Heart left ventricle (tissue), 16 donors: ENCODE measurements at regions not wholly inside any gene's neighbourhood (a gene's known extent, or its start where the extent isn't known, plus 50 kb on each side); places are given as distances from the start of the nearest gene placed in this dataset.

Experiments
- ATAC-seq, 4 donors: fragments of 200-7000 bp; cut with Tn5 transposase; one replicate each; pipeline ENCODE4 v1.9.1; 2020 to 2022; ENCODE audit warnings: moderate library complexity in 4 of 4, mild to moderate bottlenecking in 3 of 4, moderate number of reproducible peaks in 1 of 4
- DNase-seq, 5 donors: peaks; one replicate each; pipeline ENCODE4 v3.0.0-alpha.2; 2020
- H3K27ac ChIP-seq, 12 donors: fragments of 200-600 bp; sonication (generic) in 4 of 12; one replicate each; pipeline versions ENCODE4 v1.5.0 to v1.8.0; 2016 to 2022; ENCODE audit warnings: mild to moderate bottlenecking in 2 of 12
- H3K27me3 ChIP-seq, 9 donors: fragments of 200-600 bp; sonication (generic) in 2 of 9; one replicate each; pipeline versions ENCODE4 v1.5.1 to v1.8.0; 2016 to 2022; ENCODE audit warnings: mild to moderate bottlenecking in 3 of 9
- H3K36me3 ChIP-seq, 9 donors: fragments of 200-600 bp; sonication (generic) in 2 of 9; one replicate each; pipeline versions ENCODE4 v1.5.0 to v1.8.0; 2018 to 2022; ENCODE audit warnings: mild to moderate bottlenecking in 2 of 9
- H3K4me1 ChIP-seq, 12 donors: fragments of 200-600 bp; sonication (generic) in 4 of 12; one replicate each; pipeline versions ENCODE4 v1.5.0 to v1.8.0; 2016 to 2022; ENCODE audit warnings: mild to moderate bottlenecking in 3 of 12
- H3K4me3 ChIP-seq, 12 donors: fragments of 200-600 bp; sonication (generic) in 4 of 12; one replicate each; pipeline versions ENCODE4 v1.5.0 to v1.8.0; 2017 to 2022; ENCODE audit warnings: mild to moderate bottlenecking in 9 of 12, moderate library complexity in 4 of 12
- H3K9me3 ChIP-seq, 12 donors: fragments of 200-600 bp; sonication (generic) in 4 of 12; one replicate each; pipeline versions ENCODE4 v1.5.0 to v1.8.0; 2016 to 2022; ENCODE audit warnings: mild to moderate bottlenecking in 1 of 12
- POLR2A ChIP-seq, 2 donors: fragments of 450-650 bp; IDR thresholded peaks; one replicate each; pipeline ENCODE4 v1.6.1; 2017; ENCODE audit warnings: antibody characterized with exemption in 2 of 2, mild to moderate bottlenecking in 2 of 2, moderate library complexity in 2 of 2
- WGBS, 4 donors: extraction: QIAGEN DNeasy Blood & Tissue Kit in 2 of 4; methylation state at CpG; one replicate each; pipeline versions ENCODE4 v1.1.5 to v1.1.7; 2013 to 2018; 5-methylcytosine and 5-hydroxymethylcytosine counted together
- intact Hi-C, 10 donors: fragments of 100-400 bp; cut with DNase I; formaldehyde crosslinking; loops; one replicate each; pipeline versions ENCODE4 v1.11.1 to v1.14.2; 2022
- TF ChIP-seq, protein P1 (sequence below), 12 donors: fragments of 200-600 bp; sonication (generic) in 4 of 12; IDR thresholded peaks; one replicate each; pipeline versions ENCODE4 v1.5.0 to v1.8.0; 2018 to 2022; ENCODE audit warnings: antibody characterized with exemption in 12 of 12, mild to moderate bottlenecking in 5 of 12
- donor health status: ischemic (EF 13 %, LVEDD 7.1; RV severe dilation, severe dysfunction).
- donor health status: healthy with polysubstance abuse.
- donor health status: DM: no; HTN: yes; CAD: no.
- donor health status: DM: no; HTN: no; CAD: no.
- donor health status: ischemic (EF 25% LVEDD 6.9; RV normal size, moderate dysfunction).
- donor health status: ischemic (EF 25% LVEDD 5.7; RV mildly dilated, moderate dysfunction).
- donor health status: healthy.
- donor health status: DM: yes; HTN: yes; CAD: no.
- donor health status: ischemic (EF 35%, LVEDD 5.7; RV mildly dilated, moderate dysfunction).
- donor health status: nonischemic (EF 11% LVEDD 7.7; RV severe dilation, severe dysfunction).
- donor health status: DM: yes; HTN: yes; CAD: no.
- donor health status: PGD.
- donor health status: ischemic (EF 29% LVEDD 5.4; RV normal size, mild dysfunction).
- donor health status: nonischemic (EF 23%, LVEDD 6.1; RV moderate dilation, normal function).

DNA sequence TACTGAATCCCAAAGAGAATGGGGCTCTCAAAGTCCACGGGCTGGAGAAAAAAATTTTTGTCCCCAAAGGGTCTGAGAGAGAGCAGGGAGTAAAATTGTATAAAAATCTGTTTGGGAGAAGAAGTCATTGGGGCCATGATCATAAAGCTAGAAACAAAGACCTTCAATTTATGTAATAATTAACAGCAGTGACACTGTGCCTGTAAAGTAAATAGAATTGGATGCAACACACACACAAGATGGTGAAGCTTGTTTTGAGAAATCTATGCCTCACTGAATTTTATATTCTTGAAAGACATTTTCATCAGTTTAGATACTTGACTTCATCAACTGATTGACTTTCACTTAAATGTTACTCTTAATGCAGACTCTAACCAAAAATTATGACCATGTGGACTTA is 600.5 kb upstream of the ADAMTS5 start:
- intact Hi-C loops, result loop anchor here (2.0 to 10.0 kb wide), 11 partner anchors 135 to 1177 kb away; partner anchors contain the start of genes ADAMTS1 (in 1 of the 10) and ADAMTS5 (in 1 of the 10)
- Histone ChIP-seq H3K4me1 (peaks cover 0 to 19% (median 0%) of the 10 kb centered on the region in 12 donors), H3K27ac (no peak overlapping the region), H3K36me3 (no peaks in the 10 kb centered on the region), H3K27me3 (no peaks in the 10 kb centered on the region), H3K9me3 (no peaks in the 10 kb centered on the region), H3K4me3 (no peak overlapping the region)
- no peak for DNase-seq
- TF ChIP-seq, protein P1, sequence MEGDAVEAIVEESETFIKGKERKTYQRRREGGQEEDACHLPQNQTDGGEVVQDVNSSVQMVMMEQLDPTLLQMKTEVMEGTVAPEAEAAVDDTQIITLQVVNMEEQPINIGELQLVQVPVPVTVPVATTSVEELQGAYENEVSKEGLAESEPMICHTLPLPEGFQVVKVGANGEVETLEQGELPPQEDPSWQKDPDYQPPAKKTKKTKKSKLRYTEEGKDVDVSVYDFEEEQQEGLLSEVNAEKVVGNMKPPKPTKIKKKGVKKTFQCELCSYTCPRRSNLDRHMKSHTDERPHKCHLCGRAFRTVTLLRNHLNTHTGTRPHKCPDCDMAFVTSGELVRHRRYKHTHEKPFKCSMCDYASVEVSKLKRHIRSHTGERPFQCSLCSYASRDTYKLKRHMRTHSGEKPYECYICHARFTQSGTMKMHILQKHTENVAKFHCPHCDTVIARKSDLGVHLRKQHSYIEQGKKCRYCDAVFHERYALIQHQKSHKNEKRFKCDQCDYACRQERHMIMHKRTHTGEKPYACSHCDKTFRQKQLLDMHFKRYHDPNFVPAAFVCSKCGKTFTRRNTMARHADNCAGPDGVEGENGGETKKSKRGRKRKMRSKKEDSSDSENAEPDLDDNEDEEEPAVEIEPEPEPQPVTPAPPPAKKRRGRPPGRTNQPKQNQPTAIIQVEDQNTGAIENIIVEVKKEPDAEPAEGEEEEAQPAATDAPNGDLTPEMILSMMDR (IDR thresholded peaks at IDR 0.05), result no peak
- TF ChIP-seq POLR2A (IDR thresholded peaks at IDR 0.05), result no peak
- WGBS, 4 donors, result 89 to 97% (median 90%) methylated on average over 1 of the region's 1 CpG
- ATAC-seq, result no peak

DNA sequence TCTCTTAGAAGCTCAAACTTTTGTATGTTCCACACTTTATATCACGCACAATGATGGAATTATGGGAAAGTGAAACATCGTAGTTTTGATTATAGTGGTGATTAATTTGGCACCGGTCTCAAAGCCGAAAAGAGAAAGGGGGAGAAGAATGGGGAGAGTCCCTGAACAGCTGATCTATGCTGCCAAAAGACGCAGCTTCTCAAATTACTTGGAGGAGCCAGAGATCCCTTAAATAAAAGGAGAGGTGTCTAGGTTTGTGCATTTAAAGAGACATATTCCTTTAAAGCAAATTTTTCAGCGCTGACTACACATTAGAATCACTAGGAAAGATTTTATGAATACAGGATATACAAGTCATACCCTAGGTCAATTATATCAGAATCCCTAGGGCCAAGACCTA is 599.6 kb upstream of the ADAMTS5 start:
- ATAC-seq, result no peak
- Histone ChIP-seq H3K4me3 (no peak overlapping the region), H3K27me3 (no peaks in the 10 kb centered on the region), H3K4me1 (peaks cover 0 to 19% (median 0%) of the 10 kb centered on the region in 12 donors), H3K9me3 (no peaks in the 10 kb centered on the region), H3K36me3 (no peaks in the 10 kb centered on the region), H3K27ac (no peak overlapping the region)
- 85 to 94% (median 90%) methylated on average over 6 of the region's 6 CpGs for WGBS, 4 donors
- TF ChIP-seq POLR2A (IDR thresholded peaks at IDR 0.05), result no peak
- TF ChIP-seq, protein P1 (IDR thresholded peaks at IDR 0.05), result no peak
- intact Hi-C loops, result loop anchor here (2.0 to 10.0 kb wide), 11 partner anchors 136 to 1178 kb away; partner anchors contain the start of genes ADAMTS1 (in 1 of the 10) and ADAMTS5 (in 1 of the 10)
- no peak for DNase-seq

DNA sequence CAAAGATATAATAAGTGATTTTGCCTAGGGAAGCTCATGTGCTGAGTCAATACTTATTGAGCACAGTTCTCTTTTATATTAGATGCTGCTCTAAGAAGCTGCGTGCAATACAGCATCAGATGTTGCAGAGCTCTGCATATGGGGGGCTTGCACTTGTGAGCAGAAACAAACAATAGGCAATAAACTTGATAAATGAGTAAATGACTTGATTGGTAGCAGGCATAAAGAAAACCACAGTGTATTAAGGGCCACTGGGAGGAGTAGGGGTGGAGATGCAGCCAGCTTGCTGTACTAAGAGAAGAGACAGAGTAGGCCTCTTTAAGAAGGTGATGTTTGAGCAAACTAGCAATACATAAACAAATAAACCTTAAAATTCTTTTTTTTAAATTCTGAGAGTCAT is 598.5 kb upstream of the ADAMTS5 start:
- no peak overlapping the region for H3K4me3 ChIP-seq
- no peak for DNase-seq

DNA sequence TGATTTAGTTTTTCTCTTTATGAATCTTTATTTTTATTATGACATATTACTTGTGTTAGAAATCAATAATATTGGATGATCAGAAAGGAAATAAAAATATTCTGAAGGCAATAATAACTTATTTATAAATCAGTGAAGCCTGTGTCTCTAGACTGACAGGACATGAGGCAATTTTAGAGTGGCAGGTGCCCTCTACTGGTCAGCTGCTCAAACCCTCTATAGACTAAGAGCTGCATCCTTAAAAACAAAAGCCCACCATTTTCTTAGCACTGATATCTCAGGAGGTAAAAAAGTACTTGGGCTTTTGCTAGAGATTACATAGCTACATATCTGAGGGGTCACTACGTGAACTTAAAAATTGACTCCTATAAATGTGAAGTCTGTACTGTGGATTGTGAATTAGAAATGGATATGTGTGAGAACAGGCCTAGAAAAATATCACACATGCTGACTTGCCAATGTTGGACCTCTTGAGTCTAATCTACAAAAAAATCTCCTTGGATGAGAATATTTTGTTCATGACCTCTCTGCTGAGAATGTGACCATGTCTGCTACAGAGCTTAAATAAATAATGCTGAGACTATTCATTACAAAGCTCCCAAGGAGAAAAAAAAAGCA is 597.9 kb upstream of the ADAMTS5 start:
- WGBS, 4 donors, result 24 to 43% (median 37%) methylated on average over 1 of the region's 1 CpG
- Histone ChIP-seq H3K9me3 (no peaks in the 10 kb centered on the region), H3K36me3 (no peaks in the 10 kb centered on the region), H3K27ac (no peak overlapping the region), H3K4me1 (peaks cover 0 to 3% (median 0%) of the 10 kb centered on the region in 12 donors), H3K27me3 (no peaks in the 10 kb centered on the region), H3K4me3 (no peak overlapping the region)
- ATAC-seq (peak in 3 of 4 donors; percentile 71 to 76 (median 76)), DNase-seq (peak in 4 of 5 donors; percentile 30 to 40 (median 38))
- TF ChIP-seq POLR2A (IDR thresholded peaks at IDR 0.05), result no peak
- TF ChIP-seq, protein P1 (IDR thresholded peaks at IDR 0.05), result peak; percentile 58 to 92 (median 76)
- intact Hi-C loops, result loop anchor here (2.0 to 10.0 kb wide), 14 partner anchors 136 to 1180 kb away; partner anchors contain the start of genes ADAMTS5 (in 3 of the 10) and ADAMTS1 (in 1 of the 10)

More for the DNA sequence above, 598.5 kb upstream of the ADAMTS5 start:
- Histone ChIP-seq H3K27ac (no peak overlapping the region), H3K4me1 (peaks cover 0 to 9% (median 0%) of the 10 kb centered on the region in 12 donors), H3K36me3 (no peaks in the 10 kb centered on the region), H3K27me3 (no peaks in the 10 kb centered on the region), H3K9me3 (no peaks in the 10 kb centered on the region)
- no peak for TF ChIP-seq POLR2A (IDR thresholded peaks at IDR 0.05)
- TF ChIP-seq, protein P1 (IDR thresholded peaks at IDR 0.05), result no peak
- ATAC-seq, result no peak
- intact Hi-C loops, result loop anchor here in 9 of 10 donors (2.0 to 10.0 kb wide), 12 partner anchors 135 to 1179 kb away; partner anchors contain the start of genes ADAMTS1 (in 1 of the 9) and ADAMTS5 (in 1 of the 9)
- 95 to 100% (median 98%) methylated on average over 1 of the region's 1 CpG for WGBS, 4 donors
